Neural cell (in vitro differentiated cells): ENCODE measurements at regions not wholly inside any gene's neighbourhood (a gene's known extent, or its start where the extent isn't known, plus 50 kb on each side); places are given as distances from the start of the nearest gene placed in this dataset.

Source experiments
- H2AFZ ChIP-seq: fragments of 200-600, 300-800 bp; sonication (generic), shearing (Covaris generic); 2 replicates; pipeline ENCODE4 v1.6.0; 2014; ENCODE audit warnings: low read depth, mild to moderate bottlenecking, antibody characterized with exemption, low read length, moderate library complexity
- H3F3A ChIP-seq: fragments of 200-600 bp; shearing (Covaris generic); 2 replicates; pipeline ENCODE4 v1.6.1; 2016; ENCODE audit warnings: mild to moderate bottlenecking, moderate library complexity, mixed read lengths, antibody characterized with exemption, low read length; ENCODE audit not compliant: insufficient read depth, poor library complexity, severe bottlenecking
- H3K27ac ChIP-seq: fragments of 200-600, 300-800 bp; sonication (generic), shearing (Covaris generic); 2 replicates; pipeline ENCODE4 v1.5.1; 2014; ENCODE audit warnings: mild to moderate bottlenecking, low read length, moderate library complexity
- H3K27me3 ChIP-seq: fragments of 300-800, 200-600 bp; sonication (generic), shearing (Covaris generic); 2 replicates; pipeline ENCODE4 v1.6.0; 2014; ENCODE audit warnings: mild to moderate bottlenecking, low read depth, low read length, moderate library complexity; ENCODE audit not compliant: insufficient read depth
- H3K36me3 ChIP-seq: fragments of 300-800, 200-600 bp; sonication (generic), shearing (Covaris generic); 2 replicates; pipeline ENCODE4 v1.5.1; 2014; ENCODE audit warnings: mild to moderate bottlenecking, antibody characterized with exemption, low read length, moderate library complexity; ENCODE audit not compliant: insufficient read depth
- H3K4me2 ChIP-seq: fragments of 300-800, 200-600 bp; sonication (generic), shearing (Covaris generic); 2 replicates; pipeline ENCODE4 v1.6.0; 2014; ENCODE audit warnings: mild to moderate bottlenecking, low read length
- H3K4me3 ChIP-seq: fragments of 300-800, 200-600 bp; sonication (generic), shearing (Covaris generic); 2 replicates; pipeline ENCODE4 v1.5.1; 2014; ENCODE audit warnings: mild to moderate bottlenecking, low read length, moderate library complexity
- H3K79me2 ChIP-seq: fragments of 200-600 bp; shearing (Covaris generic); replicated peaks from 2 replicates; pipeline ENCODE4 v1.6.0; 2014; ENCODE audit warnings: mild to moderate bottlenecking, low read length, moderate library complexity; ENCODE audit not compliant: insufficient read depth
- H3K9ac ChIP-seq: fragments of 300-800, 200-600 bp; sonication (generic), shearing (Covaris generic); 2 replicates; pipeline ENCODE4 v1.6.1; 2016; ENCODE audit warnings: mild to moderate bottlenecking, low read length, mixed read lengths
- H3K9me2 ChIP-seq: fragments of 200-600 bp; shearing (Covaris generic); 2 replicates; pipeline ENCODE4 v1.6.1; 2016; ENCODE audit warnings: mild to moderate bottlenecking, low read length, mixed read lengths; ENCODE audit not compliant: insufficient read depth
- H3K9me3 ChIP-seq: fragments of 200-600, 300-800 bp; sonication (generic), shearing (Covaris generic); 2 replicates; pipeline ENCODE4 v1.6.1; 2016; ENCODE audit warnings: mild to moderate bottlenecking, mixed run types, low read length, moderate library complexity, mixed read lengths
- H4K20me1 ChIP-seq: fragments of 200-600 bp; shearing (Covaris generic); 2 replicates; pipeline ENCODE4 v1.6.1; 2016; ENCODE audit warnings: mild to moderate bottlenecking, mixed run types; ENCODE audit not compliant: insufficient read depth
- CTCF ChIP-seq: fragments of 450-650 bp; IDR thresholded peaks from 2 replicates; pipeline ENCODE4 v1.5.1; 2014; ENCODE audit warnings: antibody characterized with exemption, mild to moderate bottlenecking, moderate library complexity; ENCODE audit not compliant: poor library complexity, severe bottlenecking
- EP300 ChIP-seq: fragments of 450-650 bp; conservative IDR thresholded peaks from 2 replicates; pipeline ENCODE4 v1.6.1; 2014; ENCODE audit warnings: antibody characterized with exemption, mild to moderate bottlenecking, moderate library complexity; ENCODE audit not compliant: poor library complexity, severe bottlenecking
- EZH2 ChIP-seq: fragments of 200-600, 300-800 bp; shearing (Covaris generic), sonication (generic); IDR thresholded peaks from 2 replicates; pipeline ENCODE4 v1.6.1; 2014; ENCODE audit warnings: antibody characterized with exemption, low read length, borderline replicate concordance, mild to moderate bottlenecking; ENCODE audit not compliant: insufficient read depth, poor library complexity, severe bottlenecking
- MXI1 ChIP-seq: fragments of 450-650 bp; conservative IDR thresholded peaks from 2 replicates; pipeline ENCODE4 v1.6.1; 2014; ENCODE audit warnings: antibody characterized with exemption, mild to moderate bottlenecking; ENCODE audit not compliant: poor library complexity, severe bottlenecking
- POLR2AphosphoS5 ChIP-seq: IDR thresholded peaks from 2 replicates; pipeline ENCODE4 v1.6.1; 2012
- RAD21 ChIP-seq: fragments of 450-650 bp; conservative IDR thresholded peaks from 2 replicates; pipeline ENCODE4 v1.6.1; 2014; ENCODE audit warnings: antibody characterized with exemption, mild to moderate bottlenecking, moderate library complexity
- REST ChIP-seq: IDR thresholded peaks from 2 replicates; pipeline ENCODE4 v1.6.1; 2012; ENCODE audit warnings: borderline replicate concordance
- SMC3 ChIP-seq: fragments of 450-650 bp; conservative IDR thresholded peaks from 2 replicates; pipeline ENCODE4 v1.6.1; 2014; ENCODE audit warnings: antibody characterized with exemption, mild to moderate bottlenecking, moderate library complexity; ENCODE audit not compliant: poor library complexity
- TAF1 ChIP-seq: IDR thresholded peaks from 2 replicates; pipeline ENCODE4 v1.6.1; 2012; ENCODE audit warnings: low read depth

DNA sequence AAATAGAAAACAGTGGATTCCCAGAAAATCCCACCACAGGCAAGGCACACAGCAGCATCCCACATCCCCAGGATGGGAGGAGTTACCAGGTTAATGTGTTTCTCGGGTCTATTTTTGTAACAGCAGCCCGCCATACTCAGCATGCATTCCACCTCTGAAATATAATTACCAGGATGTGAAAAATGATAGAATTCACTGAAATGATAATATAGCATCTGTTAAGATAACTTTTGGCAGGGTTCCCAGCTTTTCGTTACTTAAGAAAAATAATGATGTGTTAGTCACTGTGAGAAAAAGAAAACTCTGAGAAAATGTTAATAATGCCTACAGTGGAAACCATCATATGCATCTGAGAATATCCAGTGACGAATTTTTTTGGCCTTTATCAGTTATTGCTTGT, 87.1 kb downstream of the VCX2 start:
- no peak overlapping the region for H3K4me3 ChIP-seq
- H3K36me3 ChIP-seq: no peaks in the 10 kb centered on the region
- H3K79me2 ChIP-seq: no peaks in the 10 kb centered on the region
- TF ChIP-seq POLR2AphosphoS5: no peak
- no peaks in the 10 kb centered on the region for H3K9me3 ChIP-seq
- no peak overlapping the region for H3K27ac ChIP-seq
- no peak overlapping the region for H3K4me2 ChIP-seq
- no peak overlapping the region for H2AFZ ChIP-seq
- H4K20me1 ChIP-seq: no peaks in the 10 kb centered on the region
- no peaks in the 10 kb centered on the region for H3K9me2 ChIP-seq
- H3K27me3 ChIP-seq: no peaks in the 10 kb centered on the region
- H3K9ac ChIP-seq: no peak overlapping the region
- H3F3A ChIP-seq: no peaks in the 10 kb centered on the region

DNA sequence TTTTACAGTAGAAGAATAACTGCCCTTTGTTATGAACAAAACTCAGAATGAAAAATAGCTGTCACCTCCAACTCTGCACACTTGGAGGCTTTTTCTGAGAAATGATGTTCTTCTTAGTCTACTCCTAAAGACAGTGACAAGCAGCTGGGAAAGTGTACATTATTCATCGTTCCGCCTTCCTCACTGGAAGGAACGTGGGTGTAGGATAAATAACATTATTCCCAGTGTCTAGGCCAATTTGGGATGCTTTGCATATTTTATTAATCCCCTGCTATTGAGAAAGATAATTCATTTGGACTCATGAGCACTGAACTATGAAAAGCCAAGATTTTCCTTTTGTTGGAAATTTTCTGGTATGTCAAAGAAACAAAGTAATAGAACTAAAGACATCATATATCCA, 87.8 kb downstream of the VCX2 start:
- Histone ChIP-seq H3K79me2 (no peaks in the 10 kb centered on the region), H3K36me3 (no peaks in the 10 kb centered on the region), H3K27me3 (no peaks in the 10 kb centered on the region), H3K9me2 (no peaks in the 10 kb centered on the region), H4K20me1 (no peaks in the 10 kb centered on the region), H3K9ac (no peak overlapping the region), H3F3A (no peaks in the 10 kb centered on the region), H3K4me2 (no peak overlapping the region), H3K4me3 (no peak overlapping the region), H3K27ac (no peak overlapping the region), H3K9me3 (no peaks in the 10 kb centered on the region), H2AFZ (no peak overlapping the region)
- TF ChIP-seq CTCF (no peak), TAF1 (no peak), EZH2 (no peak), REST (no peak), EP300 (no peak)

- H3K4me2 ChIP-seq: no peak overlapping the region
- no peaks in the 10 kb centered on the region for H4K20me1 ChIP-seq
- no peak overlapping the region for H3K27ac ChIP-seq
- H3K9ac ChIP-seq: no peak overlapping the region
- no peaks in the 10 kb centered on the region for H3K9me2 ChIP-seq
- no peak overlapping the region for H2AFZ ChIP-seq
- no peaks in the 10 kb centered on the region for H3K27me3 ChIP-seq
- H3F3A ChIP-seq: no peaks in the 10 kb centered on the region
- no peak for TF ChIP-seq RAD21
- TF ChIP-seq SMC3: no peak
- TF ChIP-seq REST: no peak
- TF ChIP-seq EP300: no peak
- no peak for TF ChIP-seq TAF1
- no peak for TF ChIP-seq EZH2
- no peak for TF ChIP-seq POLR2AphosphoS5
- TF ChIP-seq CTCF: no peak
- no peak for TF ChIP-seq MXI1
- H3K4me3 ChIP-seq: no peak overlapping the region
- no peaks in the 10 kb centered on the region for H3K9me3 ChIP-seq
- H3K79me2 ChIP-seq: no peaks in the 10 kb centered on the region
- no peaks in the 10 kb centered on the region for H3K36me3 ChIP-seq
Observed at GRCh38 chrX:8075636-8076035, 95.4 kb downstream of the VCX2 start.
